Spleen (tissue), 11 donors: ENCODE measurements at regions not wholly inside any gene's neighbourhood (a gene's known extent, or its start where the extent isn't known, plus 50 kb on each side); places are given as distances from the start of the nearest gene placed in this dataset.

ENCODE experiments used
- DNase-seq: peaks from one replicate; pipeline ENCODE4 v3.0.0-alpha.2; 2020
- H3K27ac ChIP-seq, 8 donors: fragments of 200-600 bp; sonication (generic) in 7 of 8; 1 replicate in 4 of 8; 2 replicates in 4 of 8; pipeline versions ENCODE4 v1.5.0 to v1.8.0; 2016 to 2021; ENCODE audit warnings: inconsistent platforms in 4 of 8, mild to moderate bottlenecking in 4 of 8, moderate library complexity in 1 of 8
- H3K27me3 ChIP-seq, 7 donors: fragments of 200-600 bp; sonication (generic) in 6 of 7; replicated peaks in 1 of 7; 1 replicate in 4 of 7; 2 replicates in 3 of 7; pipeline versions ENCODE4 v1.5.0 to v1.8.0; 2016 to 2021; ENCODE audit warnings: inconsistent platforms in 3 of 7, mild to moderate bottlenecking in 1 of 7
- H3K36me3 ChIP-seq, 6 donors: fragments of 200-600 bp; sonication (generic) in 5 of 6; 1 replicate in 4 of 6; 2 replicates in 2 of 6; pipeline versions ENCODE4 v1.5.0 to v1.8.0; 2016 to 2021; ENCODE audit warnings: inconsistent platforms in 2 of 6
- H3K4me1 ChIP-seq, 6 donors: fragments of 200-600 bp; sonication (generic) in 5 of 6; 1 replicate in 3 of 6; 2 replicates in 3 of 6; pipeline versions ENCODE4 v1.5.0 to v1.8.0; 2016 to 2021; ENCODE audit warnings: inconsistent platforms in 3 of 6
- H3K4me3 ChIP-seq, 8 donors: fragments of 200-600 bp; sonication (generic) in 7 of 8; 1 replicate in 4 of 8; 2 replicates in 4 of 8; pipeline versions ENCODE4 v1.5.0 to v1.8.0; 2016 to 2021; ENCODE audit warnings: inconsistent platforms in 4 of 8, mild to moderate bottlenecking in 4 of 8, moderate library complexity in 2 of 8
- H3K9me3 ChIP-seq, 8 donors: fragments of 200-600 bp; sonication (generic) in 7 of 8; 1 replicate in 4 of 8; 2 replicates in 4 of 8; pipeline versions ENCODE4 v1.5.0 to v1.8.0; 2016 to 2021; ENCODE audit warnings: inconsistent platforms in 4 of 8
- CTCF ChIP-seq, 11 experiments: fragments of 200-600 bp in 7 of 11; fragments of 450-650 bp in 4 of 11; sonication (generic) in 4 of 11; IDR thresholded peaks in 8 of 11; conservative IDR thresholded peaks in 3 of 11; 1 replicate in 7 of 11; 2 replicates in 4 of 11; pipeline versions ENCODE4 v1.4.0 to v1.8.0; 2016 to 2021; ENCODE audit warnings: antibody characterized with exemption in 11 of 11, inconsistent platforms in 4 of 11, mild to moderate bottlenecking in 1 of 11
- POLR2A ChIP-seq, 3 donors: fragments of 450-650 bp; IDR thresholded peaks; one replicate each; pipeline ENCODE4 v1.5.1; 2017; ENCODE audit warnings: antibody characterized with exemption in 3 of 3, mild to moderate bottlenecking in 1 of 3
- POLR2AphosphoS5 ChIP-seq, 3 donors: sonication (generic); formaldehyde crosslinking; IDR thresholded peaks; one replicate each; pipeline ENCODE4 v1.5.1; 2017; ENCODE audit warnings: antibody characterized with exemption in 3 of 3
- WGBS, 5 donors: extraction: QIAGEN DNeasy Blood & Tissue Kit in 3 of 5; methylation state at CpG; one replicate each; pipeline versions ENCODE4 v1.1.5 to v1.1.7; 2013 to 2018; 5-methylcytosine and 5-hydroxymethylcytosine counted together
- intact Hi-C: fragments of 100-400 bp; cut with DNase I; formaldehyde crosslinking; loops from one replicate; pipeline ENCODE4 v1.15.0; 2023; ENCODE audit warnings: low total_unique reads
- donor health status: healthy with polysubstance abuse.
- donor health status: DM: no; HTN: no; CAD: no; lungs with moderate emphysema.
- donor health status: DM: no; HTN: no; CAD: no.
- donor health status: Bipolar disorder and iron deficiency.
- donor health status: healthy.
- donor health status: DM: no; HTN: no; CAD: no.
- donor health status: DM: yes; HTN: yes; CAD: no.

GRCh38 chr13:99811067-99811700 is 160.4 kb downstream of the ZIC5 start:
- intact Hi-C loops = no loop called here
- no peaks in the 10 kb centered on the region for H3K9me3 ChIP-seq

DNA sequence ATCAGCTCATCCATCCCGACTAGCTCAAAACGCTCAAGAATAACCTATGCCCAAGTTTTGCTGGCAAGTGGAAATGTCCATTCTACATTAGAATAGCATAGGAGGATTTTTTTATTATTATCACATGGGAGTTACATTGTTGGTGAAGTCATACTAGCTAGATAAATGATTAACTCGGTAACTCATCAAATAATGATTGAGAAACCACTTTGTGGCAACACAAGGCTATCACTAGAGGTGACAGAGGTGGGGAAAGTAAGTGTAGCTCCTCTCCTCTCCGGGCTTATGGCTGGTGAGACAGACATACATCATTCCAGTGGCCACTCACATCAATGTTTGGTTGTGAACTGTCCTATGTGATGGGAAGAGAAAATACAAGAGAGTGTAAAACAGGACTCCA is 161.6 kb downstream of the ZIC5 start:
- no peak overlapping the region for H3K27ac ChIP-seq
- no peak for DNase-seq
- H3K36me3 ChIP-seq = no peaks in the 10 kb centered on the region
- WGBS, 5 donors = 77 to 91% (median 89%) methylated on average over 4 of the region's 4 CpGs
- H3K4me3 ChIP-seq = no peak overlapping the region
- intact Hi-C loops = no loop called here
- no peaks in the 10 kb centered on the region for H3K9me3 ChIP-seq
- H3K4me1 ChIP-seq = no peaks in the 10 kb centered on the region
- TF ChIP-seq POLR2A (IDR thresholded peaks at IDR 0.05) = no peak
- no peak for TF ChIP-seq POLR2AphosphoS5 (IDR thresholded peaks at IDR 0.05)
- no peak for TF ChIP-seq CTCF (IDR thresholded peaks at IDR 0.05 in 8 of 11, conservative IDR thresholded peaks at IDR 0.05 in 3 of 11)
- H3K27me3 ChIP-seq = no peaks in the 10 kb centered on the region

More at GRCh38 chr13:99811067-99811700, 160.4 kb downstream of the ZIC5 start:
- H3K4me1 ChIP-seq = no peaks in the 10 kb centered on the region
- no peaks in the 10 kb centered on the region for H3K27me3 ChIP-seq
- TF ChIP-seq CTCF (IDR thresholded peaks at IDR 0.05 in 8 of 11, conservative IDR thresholded peaks at IDR 0.05 in 3 of 11) (no peak), POLR2AphosphoS5 (IDR thresholded peaks at IDR 0.05) (no peak), POLR2A (IDR thresholded peaks at IDR 0.05) (no peak)
- WGBS, 5 donors = 82 to 88% (median 86%) methylated on average over 6 to 7 of the region's 7 CpGs
- no peak overlapping the region for H3K27ac ChIP-seq
- H3K36me3 ChIP-seq = no peaks in the 10 kb centered on the region
- H3K4me3 ChIP-seq = no peak overlapping the region
- no peak for DNase-seq

- no peak for TF ChIP-seq POLR2AphosphoS5 (IDR thresholded peaks at IDR 0.05)
- no peak for TF ChIP-seq POLR2A (IDR thresholded peaks at IDR 0.05)
- TF ChIP-seq CTCF (IDR thresholded peaks at IDR 0.05 in 8 of 11, conservative IDR thresholded peaks at IDR 0.05 in 3 of 11) = no peak
- Histone ChIP-seq H3K36me3 (no peaks in the 10 kb centered on the region), H3K27ac (no peak overlapping the region), H3K9me3 (no peaks in the 10 kb centered on the region), H3K4me3 (no peak overlapping the region), H3K27me3 (no peaks in the 10 kb centered on the region), H3K4me1 (no peaks in the 10 kb centered on the region)
- WGBS, 5 donors = 81 to 93% (median 85%) methylated on average over 7 to 8 of the region's 8 CpGs
- intact Hi-C loops = no loop called here
- no peak for DNase-seq
Measured at GRCh38 chr13:99809496-99809895, 162.1 kb downstream of the ZIC5 start.

DNA sequence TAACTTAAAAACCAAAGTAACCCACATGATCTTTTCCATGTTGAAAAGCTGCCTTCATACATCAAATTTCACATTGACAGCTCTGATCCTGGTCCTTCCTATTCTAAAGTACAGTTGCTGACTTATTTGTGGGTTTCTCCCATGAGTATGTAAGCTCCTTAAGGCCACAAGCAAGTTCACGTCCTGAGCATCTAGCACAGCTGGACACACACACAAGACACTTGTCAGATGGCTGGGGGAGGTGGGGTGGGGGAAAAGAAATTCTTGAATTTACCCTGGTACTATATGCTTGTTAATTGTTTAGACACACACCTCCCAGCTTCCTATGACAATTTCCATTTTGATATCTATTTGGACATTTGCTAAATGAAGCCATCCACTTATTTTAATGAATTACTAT is 162.8 kb downstream of the ZIC5 start:
- no peaks in the 10 kb centered on the region for H3K9me3 ChIP-seq
- no peak for TF ChIP-seq CTCF (IDR thresholded peaks at IDR 0.05 in 8 of 11, conservative IDR thresholded peaks at IDR 0.05 in 3 of 11)
- H3K4me1 ChIP-seq = no peaks in the 10 kb centered on the region
- WGBS, 5 donors = 0 to 42% (median 24%) methylated on average over 1 of the region's 1 CpG
- H3K27ac ChIP-seq = no peak overlapping the region
- no peaks in the 10 kb centered on the region for H3K36me3 ChIP-seq
- no peaks in the 10 kb centered on the region for H3K27me3 ChIP-seq
- intact Hi-C loops = no loop called here
- DNase-seq = no peak
- H3K4me3 ChIP-seq = no peak overlapping the region
